ENCODE measurements at regions not wholly inside any gene's neighbourhood (a gene's known extent, or its start where the extent isn't known, plus 50 kb on each side); places are given as distances from the start of the nearest gene placed in this dataset.

DNA sequence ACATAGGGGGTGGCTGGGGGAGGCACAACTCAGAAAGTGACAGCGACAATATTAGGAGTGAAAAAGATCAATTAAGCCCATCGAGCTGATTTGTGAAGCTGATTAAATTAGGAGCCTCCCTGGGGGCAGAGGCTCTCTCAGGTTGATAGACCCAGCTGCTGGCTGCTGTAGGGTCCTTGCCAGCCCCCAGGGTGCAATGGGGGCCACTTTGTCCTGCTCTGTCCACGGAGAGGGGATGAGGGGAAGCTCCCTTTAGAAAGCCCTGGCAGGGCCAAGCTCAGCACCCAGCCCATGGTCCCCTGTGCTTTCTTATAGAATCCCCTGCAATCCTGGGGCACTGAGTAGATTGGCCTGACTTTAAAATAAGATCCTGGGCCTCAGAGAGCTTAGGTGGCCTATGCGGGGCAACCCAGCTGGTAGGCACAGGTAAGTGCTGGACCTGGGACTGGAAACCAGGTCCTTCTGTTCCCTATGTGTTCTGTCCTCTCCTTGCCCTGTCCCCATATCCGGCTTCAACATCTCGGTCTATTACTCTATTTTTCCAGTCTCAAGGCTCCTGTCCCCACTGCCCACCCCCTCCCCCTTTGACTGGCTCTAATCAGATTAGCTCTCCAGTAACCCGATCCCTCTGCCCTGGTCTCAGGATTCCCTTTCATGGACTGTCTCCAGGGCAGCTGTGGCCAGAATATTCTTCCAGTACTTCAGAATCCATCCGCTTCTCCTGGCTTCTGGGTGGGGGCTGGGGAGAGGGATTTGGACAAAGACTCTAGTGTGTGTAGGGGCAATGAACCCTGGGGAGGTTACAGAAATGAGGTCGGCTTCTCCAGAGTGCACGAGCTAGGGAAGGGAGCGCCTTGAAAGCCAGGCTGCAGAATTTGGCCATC, 259.6 kb downstream of the RPS24 start:
- no peak overlapping the region for H3K9ac ChIP-seq (ENCODE audit: insufficient read length)
- H3K27ac ChIP-seq: no peak overlapping the region
- H3K9me3 ChIP-seq (ENCODE audit: low read depth, low read length): no peaks in the 10 kb centered on the region
- DNase-seq (ENCODE audit: low read depth, low spot score): no peak
- H3K4me3 ChIP-seq: no peak overlapping the region
- no peaks in the 10 kb centered on the region for H3K36me3 ChIP-seq (ENCODE audit: insufficient read depth, low read length)
- TF ChIP-seq POLR2AphosphoS5 (IDR thresholded peaks at IDR 0.05; ENCODE audit: borderline replicate concordance, low read depth, low read length) (no peak), FOXP2 (optimal IDR thresholded peaks at IDR 0.05; ENCODE audit: control extremely low read depth, extremely low read length, insufficient read depth) (no peak), EZH2 (IDR thresholded peaks at IDR 0.05) (no peak)

DNA sequence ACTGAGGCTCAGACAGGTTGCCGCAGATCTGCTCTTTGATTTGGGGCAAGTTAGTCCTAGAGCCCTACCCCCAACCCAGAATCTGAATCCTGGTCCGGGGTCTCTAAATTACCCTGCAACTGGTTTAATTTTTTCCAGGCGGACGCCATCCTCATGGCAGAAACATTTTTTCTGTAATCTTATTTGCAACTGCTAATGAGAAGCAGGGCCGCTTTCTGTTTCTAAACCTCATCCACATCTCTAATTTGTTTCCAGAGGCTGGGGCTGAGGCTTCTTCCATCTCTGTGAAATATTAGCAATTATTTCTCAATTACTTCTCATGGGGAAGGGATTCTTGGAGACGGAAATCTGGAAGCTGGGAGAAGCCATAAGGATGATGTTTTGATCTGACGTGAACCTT, 261.6 kb downstream of the RPS24 start:
- no peak for DNase-seq (ENCODE audit: low read depth, low spot score)
- Histone ChIP-seq H3K36me3 (ENCODE audit: insufficient read depth, low read length) (no peaks in the 10 kb centered on the region), H3K4me3 (no peak overlapping the region), H3K9ac (ENCODE audit: insufficient read length) (no peak overlapping the region), H3K27ac (no peak overlapping the region), H3K9me3 (ENCODE audit: low read depth, low read length) (no peaks in the 10 kb centered on the region)
- TF ChIP-seq FOXP2 (optimal IDR thresholded peaks at IDR 0.05; ENCODE audit: control extremely low read depth, extremely low read length, insufficient read depth) (no peak), POLR2AphosphoS5 (IDR thresholded peaks at IDR 0.05; ENCODE audit: borderline replicate concordance, low read depth, low read length) (no peak), EZH2 (IDR thresholded peaks at IDR 0.05) (no peak)

DNA sequence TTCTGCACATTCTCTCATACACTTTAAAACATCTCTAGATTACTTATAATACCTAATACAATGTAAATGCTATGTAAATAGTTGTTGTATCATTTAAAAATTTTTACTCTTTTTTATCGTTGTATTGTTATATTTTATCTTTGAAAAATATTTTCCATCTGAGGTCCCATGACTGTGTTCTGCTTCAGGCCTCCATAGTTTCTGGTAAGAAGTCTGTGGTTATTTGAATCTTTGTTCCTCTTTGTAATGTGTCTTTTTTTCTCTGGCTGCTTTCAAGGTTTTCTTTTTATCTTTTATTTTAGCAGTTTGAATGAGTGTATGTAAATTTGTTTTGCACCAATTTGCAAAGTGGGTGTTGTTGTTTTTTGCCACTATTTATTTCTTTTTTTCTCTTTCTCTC, 263.1 kb downstream of the RPS24 start:
- Histone ChIP-seq H3K9me3 (ENCODE audit: low read depth, low read length) (no peaks in the 10 kb centered on the region), H3K9ac (ENCODE audit: insufficient read length) (no peak overlapping the region), H3K36me3 (ENCODE audit: insufficient read depth, low read length) (no peaks in the 10 kb centered on the region), H3K4me3 (no peak overlapping the region), H3K27ac (no peak overlapping the region)
- no peak for DNase-seq (ENCODE audit: low read depth, low spot score)
- TF ChIP-seq FOXP2 (optimal IDR thresholded peaks at IDR 0.05; ENCODE audit: control extremely low read depth, extremely low read length, insufficient read depth): no peak
- TF ChIP-seq EZH2 (IDR thresholded peaks at IDR 0.05): no peak
- TF ChIP-seq POLR2AphosphoS5 (IDR thresholded peaks at IDR 0.05; ENCODE audit: borderline replicate concordance, low read depth, low read length): no peak

DNA sequence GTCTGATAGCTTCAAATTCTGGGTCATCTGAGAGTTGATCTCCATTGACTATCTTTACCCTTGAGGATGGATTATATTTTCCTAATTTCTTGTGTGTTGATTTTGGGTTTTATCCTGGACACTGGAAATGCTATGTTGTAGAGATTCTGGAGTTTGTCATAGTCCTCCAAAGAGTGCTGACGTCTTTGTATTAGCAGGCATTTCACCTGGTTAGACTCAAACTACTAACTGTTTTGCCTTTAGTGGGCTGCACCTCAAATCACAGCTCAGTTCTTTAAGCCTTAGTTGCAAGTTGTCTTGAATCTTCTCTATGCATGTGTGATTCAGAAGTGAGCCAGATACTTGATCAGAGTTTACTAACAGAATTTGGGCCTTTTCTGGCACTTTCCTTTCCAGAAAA, 264.3 kb downstream of the RPS24 start:
- no peak for TF ChIP-seq POLR2AphosphoS5 (IDR thresholded peaks at IDR 0.05; ENCODE audit: borderline replicate concordance, low read depth, low read length)
- no peak for TF ChIP-seq EZH2 (IDR thresholded peaks at IDR 0.05)
- TF ChIP-seq FOXP2 (optimal IDR thresholded peaks at IDR 0.05; ENCODE audit: control extremely low read depth, extremely low read length, insufficient read depth): no peak
- Histone ChIP-seq H3K9ac (ENCODE audit: insufficient read length) (no peak overlapping the region), H3K36me3 (ENCODE audit: insufficient read depth, low read length) (no peaks in the 10 kb centered on the region), H3K27ac (no peak overlapping the region), H3K4me3 (no peak overlapping the region), H3K9me3 (ENCODE audit: low read depth, low read length) (no peaks in the 10 kb centered on the region)
- no peak for DNase-seq (ENCODE audit: low read depth, low spot score)

DNA sequence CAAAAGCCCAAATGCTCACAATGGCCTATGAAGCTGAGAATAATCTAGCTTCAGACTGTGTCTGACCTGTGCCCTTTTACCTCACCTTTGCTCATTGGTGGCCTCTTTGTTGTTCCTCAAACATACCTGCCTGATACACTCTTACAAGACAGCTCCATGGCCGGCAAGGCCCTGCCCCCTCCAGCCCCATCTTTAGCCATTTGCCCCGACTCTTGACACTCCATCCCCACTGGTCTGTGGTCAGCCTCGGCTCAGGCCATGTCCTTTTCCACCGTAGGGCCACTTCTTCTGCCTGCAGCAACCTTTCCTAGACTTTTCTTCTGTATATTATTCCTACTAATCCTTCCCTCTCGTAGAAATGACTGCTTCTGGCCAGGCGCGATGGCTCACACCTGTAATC, 265.2 kb downstream of the RPS24 start:
- DNase-seq (ENCODE audit: low read depth, low spot score): no peak
- H3K9ac ChIP-seq (ENCODE audit: insufficient read length): no peak overlapping the region
- no peak overlapping the region for H3K4me3 ChIP-seq
- H3K27ac ChIP-seq: no peak overlapping the region
- H3K36me3 ChIP-seq (ENCODE audit: insufficient read depth, low read length): no peaks in the 10 kb centered on the region
- no peak for TF ChIP-seq FOXP2 (optimal IDR thresholded peaks at IDR 0.05; ENCODE audit: control extremely low read depth, extremely low read length, insufficient read depth)
- TF ChIP-seq EZH2 (IDR thresholded peaks at IDR 0.05): no peak
- TF ChIP-seq POLR2AphosphoS5 (IDR thresholded peaks at IDR 0.05; ENCODE audit: borderline replicate concordance, low read depth, low read length): no peak
- no peaks in the 10 kb centered on the region for H3K9me3 ChIP-seq (ENCODE audit: low read depth, low read length)

DNA sequence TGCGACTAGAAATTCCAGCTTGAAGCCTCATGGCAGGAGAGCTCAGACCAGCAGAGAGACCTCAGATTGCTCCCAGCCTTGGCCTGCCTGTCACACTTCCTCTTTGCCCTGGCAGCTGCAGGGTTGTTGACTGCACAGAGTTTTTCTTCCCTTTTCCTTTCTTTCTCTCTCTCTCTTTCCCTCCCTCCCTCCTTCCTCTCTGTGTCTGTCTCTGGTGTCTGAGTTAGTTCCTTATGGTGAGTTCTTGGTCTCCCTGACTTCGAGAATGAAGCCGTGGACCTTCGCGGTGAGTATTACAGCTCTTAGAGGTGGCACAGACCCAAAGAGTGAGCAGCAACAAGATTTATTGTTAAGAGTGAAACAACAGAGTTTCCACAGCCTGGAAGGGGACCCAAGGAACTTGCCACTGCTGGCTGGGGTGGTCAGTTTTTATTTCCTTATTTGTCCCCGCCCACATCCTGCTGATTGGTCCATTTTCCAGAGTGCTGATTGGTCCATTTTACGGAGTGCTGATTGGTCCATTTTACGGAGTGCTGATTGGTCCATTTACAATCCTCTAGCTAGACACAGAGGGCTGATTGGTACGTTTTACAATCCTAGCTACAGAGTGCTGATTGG, 266.3 kb downstream of the RPS24 start:
- Histone ChIP-seq H3K36me3 (ENCODE audit: insufficient read depth, low read length) (no peaks in the 10 kb centered on the region), H3K9me3 (ENCODE audit: low read depth, low read length) (no peaks in the 10 kb centered on the region), H3K4me3 (no peak overlapping the region), H3K27ac (no peak overlapping the region), H3K9ac (ENCODE audit: insufficient read length) (no peak overlapping the region)
- no peak for DNase-seq (ENCODE audit: low read depth, low spot score)
- TF ChIP-seq EZH2 (IDR thresholded peaks at IDR 0.05) (no peak), POLR2AphosphoS5 (IDR thresholded peaks at IDR 0.05; ENCODE audit: borderline replicate concordance, low read depth, low read length) (no peak)

- no peaks in the 10 kb centered on the region for H3K9me3 ChIP-seq (ENCODE audit: low read depth, low read length)
- no peak for DNase-seq (ENCODE audit: low read depth, low spot score)
- H3K27ac ChIP-seq: no peak overlapping the region
- no peak for TF ChIP-seq FOXP2 (optimal IDR thresholded peaks at IDR 0.05; ENCODE audit: control extremely low read depth, extremely low read length, insufficient read depth)
- TF ChIP-seq EZH2 (IDR thresholded peaks at IDR 0.05): no peak
- TF ChIP-seq POLR2AphosphoS5 (IDR thresholded peaks at IDR 0.05; ENCODE audit: borderline replicate concordance, low read depth, low read length): no peak
- H3K9ac ChIP-seq (ENCODE audit: insufficient read length): no peak overlapping the region
- no peak overlapping the region for H3K4me3 ChIP-seq
- H3K36me3 ChIP-seq (ENCODE audit: insufficient read depth, low read length): no peaks in the 10 kb centered on the region
Measured at GRCh38 chr10:78300526-78300925, 266.9 kb downstream of the RPS24 start.

DNA sequence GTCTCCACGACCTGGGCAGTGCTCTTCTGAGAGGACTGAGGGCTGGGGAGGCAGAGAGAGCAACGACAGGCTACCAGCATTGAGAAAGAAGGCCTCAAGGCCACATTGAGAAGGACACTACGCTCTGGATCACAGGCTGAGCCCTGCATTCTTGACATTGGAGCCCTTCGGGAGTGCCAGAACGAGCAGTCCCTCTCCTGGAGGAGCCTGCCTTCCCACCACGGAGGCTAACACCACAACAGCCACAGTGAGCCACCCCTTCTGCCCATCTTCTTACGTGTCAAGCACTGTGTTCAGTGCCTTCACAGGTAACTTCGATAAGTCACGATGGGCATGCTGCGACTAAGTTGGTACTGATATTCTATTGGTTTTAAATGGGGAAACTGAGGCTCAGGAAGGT, 267.8 kb downstream of the RPS24 start:
- H3K27ac ChIP-seq: no peak overlapping the region
- no peak overlapping the region for H3K9ac ChIP-seq (ENCODE audit: insufficient read length)
- no peaks in the 10 kb centered on the region for H3K9me3 ChIP-seq (ENCODE audit: low read depth, low read length)
- no peak for TF ChIP-seq POLR2AphosphoS5 (IDR thresholded peaks at IDR 0.05; ENCODE audit: borderline replicate concordance, low read depth, low read length)
- no peak for TF ChIP-seq FOXP2 (optimal IDR thresholded peaks at IDR 0.05; ENCODE audit: control extremely low read depth, extremely low read length, insufficient read depth)
- TF ChIP-seq EZH2 (IDR thresholded peaks at IDR 0.05): no peak
- no peak overlapping the region for H3K4me3 ChIP-seq
- DNase-seq (ENCODE audit: low read depth, low spot score): no peak
- H3K36me3 ChIP-seq (ENCODE audit: insufficient read depth, low read length): no peaks in the 10 kb centered on the region

All from SK-N-MC (cell line).